ENCODE measurements at regions not wholly inside any gene's neighbourhood (a gene's known extent, or its start where the extent isn't known, plus 50 kb on each side); places are given as distances from the start of the nearest gene placed in this dataset.

DNA sequence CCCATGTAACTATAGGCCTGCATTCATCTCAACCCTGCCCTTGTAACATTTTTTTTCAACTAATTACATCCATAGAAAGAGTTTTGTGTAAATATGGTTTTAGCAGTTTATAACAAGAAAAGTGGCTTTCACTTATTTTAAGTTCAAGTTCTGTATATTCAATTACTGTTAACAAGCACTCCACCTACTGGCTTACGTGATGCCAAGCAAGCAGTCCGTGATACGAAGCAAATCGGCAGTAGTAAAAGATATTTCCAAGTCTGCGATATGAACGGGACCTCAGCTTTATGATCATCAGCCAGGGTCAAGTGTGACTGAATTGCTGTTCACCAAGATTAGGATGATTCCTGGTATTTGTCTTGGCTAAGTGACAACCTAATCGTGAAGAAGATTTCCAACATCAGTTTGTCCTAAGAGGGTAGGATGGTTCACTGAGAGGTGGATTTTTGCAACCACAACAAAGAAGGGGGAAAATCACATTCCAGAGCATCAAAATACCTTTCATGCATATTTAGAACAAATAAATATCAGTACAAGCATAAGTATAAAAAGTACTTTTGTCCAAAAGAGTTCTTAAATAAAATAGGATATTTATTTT, 456.2 kb downstream of the FOXG1 start:
- peak; percentile 95 for DNase-seq

DNA sequence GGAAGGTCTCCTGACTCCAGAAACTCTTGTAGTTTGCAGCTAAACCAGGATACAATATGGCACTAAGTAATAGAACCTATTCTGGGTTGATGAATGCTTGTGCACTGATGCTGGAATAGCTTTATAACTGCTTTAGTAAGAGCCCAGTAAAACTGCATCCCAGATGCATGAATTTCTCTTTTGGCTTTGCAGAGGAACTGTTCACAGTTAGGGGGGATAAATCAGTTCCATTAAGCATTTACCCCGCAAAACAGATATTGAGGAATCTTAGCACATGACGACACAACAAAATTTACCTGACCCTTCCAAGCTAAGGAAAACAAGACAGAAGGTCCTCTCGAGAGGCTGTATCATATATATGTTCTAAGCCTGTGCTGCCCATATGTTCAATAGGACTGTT, 457.4 kb downstream of the FOXG1 start:
- DNase-seq, result peak; percentile 91

DNA sequence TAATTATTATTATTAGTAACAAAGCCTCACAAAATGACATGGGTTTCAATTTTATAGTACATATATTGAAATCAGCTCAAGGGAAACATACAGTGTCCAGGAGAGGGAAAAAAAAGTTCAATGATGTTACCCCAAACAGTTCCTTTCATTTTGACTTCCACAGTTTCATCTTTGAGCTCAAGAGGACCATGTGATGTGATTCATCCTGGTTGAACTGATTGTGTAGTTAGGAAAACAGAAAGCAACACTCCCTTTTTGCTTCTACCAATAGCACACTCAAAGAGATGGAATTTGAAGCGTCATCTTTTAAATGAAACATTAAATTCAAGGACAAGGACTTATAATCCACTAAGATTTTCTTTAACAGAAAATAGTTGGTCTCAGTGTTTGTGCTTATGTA, 461.0 kb downstream of the FOXG1 start:
- peak; percentile 88 for DNase-seq

DNA sequence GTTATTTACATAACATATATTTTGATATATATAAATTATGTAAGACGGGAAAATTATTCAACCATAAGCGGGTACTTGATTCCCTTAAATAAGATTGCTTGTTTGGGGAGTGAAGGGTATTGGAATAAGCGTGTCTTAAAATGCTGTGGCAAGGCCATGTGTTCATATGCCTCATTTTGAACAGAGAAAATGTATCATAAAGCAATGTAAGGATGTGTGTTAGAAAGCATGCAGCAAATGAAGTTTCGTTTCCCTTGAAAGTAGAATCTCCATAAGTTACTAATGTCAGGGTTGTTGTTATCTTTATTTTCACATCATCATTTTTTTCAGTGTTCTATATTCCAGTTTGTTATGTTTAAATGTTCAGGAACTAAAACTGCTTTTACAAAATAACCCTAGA, 465.6 kb downstream of the FOXG1 start:
- DNase-seq, result peak; percentile 86

DNA sequence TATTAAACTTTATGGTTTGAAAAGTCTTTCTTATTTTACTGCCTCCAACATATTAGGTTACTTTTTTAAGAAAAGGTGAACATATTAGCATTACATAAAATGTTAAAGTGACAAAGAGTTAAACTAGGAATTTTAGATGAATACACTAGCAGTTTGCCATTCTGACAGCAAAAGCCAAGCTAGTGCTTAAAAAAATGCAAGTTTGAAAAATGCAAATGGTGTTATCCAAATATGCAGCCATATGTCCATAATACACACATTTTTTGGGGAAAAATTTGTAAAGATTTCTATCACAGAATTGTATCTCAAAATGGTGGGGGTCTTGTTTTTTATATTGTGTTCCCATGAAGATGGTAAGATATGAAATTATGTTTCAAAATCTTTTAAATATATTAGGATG, 466.1 kb downstream of the FOXG1 start:
- peak; percentile 83 for DNase-seq

DNA sequence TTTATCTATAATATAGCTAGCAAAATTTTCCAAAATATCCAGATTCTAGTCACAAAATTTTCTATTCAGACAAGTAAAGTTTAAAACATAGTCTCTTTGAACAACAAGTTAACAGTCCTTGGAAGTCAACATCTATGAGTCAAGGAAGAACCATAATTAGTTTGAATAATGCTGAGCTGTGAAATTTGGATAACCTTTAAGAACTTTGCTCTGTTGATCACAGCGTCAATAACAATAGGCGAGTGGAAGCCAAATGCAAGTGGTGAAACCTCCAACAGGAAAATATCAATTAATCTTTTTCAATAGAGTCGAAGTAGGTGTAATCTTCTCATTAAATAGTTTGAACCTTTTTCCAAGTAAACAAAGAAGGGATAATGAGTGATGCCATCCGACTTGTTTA, 466.6 kb downstream of the FOXG1 start:
- DNase-seq, result peak; percentile 87

DNA sequence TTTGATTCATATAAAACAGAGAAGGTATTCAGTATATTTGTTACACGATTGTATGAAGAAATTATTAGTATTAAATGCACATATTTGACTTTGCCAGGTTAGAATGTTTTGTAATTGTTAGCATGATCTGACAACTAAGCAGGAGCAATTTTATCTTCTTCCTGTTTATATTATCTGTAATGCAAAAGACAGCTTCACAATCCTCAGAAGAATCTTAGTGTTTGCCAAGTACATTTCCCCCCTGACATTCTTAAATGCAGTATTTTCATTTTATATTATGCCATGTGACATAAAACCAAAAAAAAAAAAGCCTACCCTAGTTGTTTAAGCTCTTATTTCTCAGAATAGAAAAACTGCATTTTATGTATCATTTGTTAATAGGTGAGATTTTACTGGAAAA, 469.4 kb downstream of the FOXG1 start:
- DNase-seq, result peak; percentile 54

DNA sequence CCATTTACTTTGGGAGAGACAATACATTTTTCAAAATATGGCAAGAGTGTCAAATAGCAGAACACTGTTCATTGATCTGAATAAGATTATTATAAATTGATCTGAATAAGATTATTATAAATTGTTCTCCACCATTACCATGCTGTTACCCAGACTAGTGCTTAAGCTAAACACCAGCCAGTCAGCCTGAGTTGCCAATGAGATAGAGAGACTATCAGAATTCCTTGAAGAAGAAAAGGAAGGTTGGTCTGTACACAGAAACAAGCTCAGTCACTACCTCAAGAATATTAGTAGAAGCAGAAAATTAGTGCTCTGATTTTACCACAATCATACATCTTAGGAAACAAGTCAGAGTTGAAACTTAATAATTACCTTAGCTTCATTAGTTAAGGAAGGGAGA, 469.8 kb downstream of the FOXG1 start:
- DNase-seq, result no peak

DNA sequence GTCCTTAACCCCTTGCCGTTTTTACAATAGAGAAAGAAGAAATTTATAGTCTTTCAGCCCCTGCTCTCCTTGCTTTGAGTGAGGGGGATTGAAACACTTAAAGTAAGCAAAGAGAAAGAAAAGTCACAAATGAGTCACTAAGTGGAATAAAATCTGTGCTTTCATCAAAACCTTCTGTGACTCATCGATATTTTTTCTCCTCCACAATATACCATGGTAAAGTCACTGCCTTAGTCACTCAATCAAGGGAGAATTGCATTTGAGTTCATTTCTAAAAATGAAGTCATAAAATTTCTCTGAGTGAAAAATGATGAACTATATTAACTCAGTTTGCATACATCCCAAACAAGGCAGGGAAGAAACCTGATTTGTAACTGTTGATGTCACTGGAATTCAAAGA, 470.3 kb downstream of the FOXG1 start:
- DNase-seq, result no peak

DNA sequence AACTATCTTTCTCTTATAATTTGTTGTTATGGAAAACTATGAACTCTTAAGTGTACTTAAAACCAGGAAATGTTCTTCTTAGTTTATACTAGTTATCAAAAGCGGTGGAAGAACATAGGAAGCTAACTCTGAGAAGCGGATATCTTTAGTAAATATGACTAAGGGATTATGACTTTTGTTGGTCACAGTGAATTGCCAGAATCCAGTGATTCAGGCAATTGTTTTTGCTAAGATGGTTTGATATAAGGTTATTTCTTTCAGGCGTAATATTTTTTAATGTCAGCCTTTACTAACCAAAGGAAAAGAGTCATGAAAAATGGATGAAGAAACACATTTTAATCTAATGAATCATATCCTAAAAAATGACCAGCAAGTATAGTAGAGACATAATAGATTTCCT, 473.5 kb downstream of the FOXG1 start:
- DNase-seq, result no peak

DNA sequence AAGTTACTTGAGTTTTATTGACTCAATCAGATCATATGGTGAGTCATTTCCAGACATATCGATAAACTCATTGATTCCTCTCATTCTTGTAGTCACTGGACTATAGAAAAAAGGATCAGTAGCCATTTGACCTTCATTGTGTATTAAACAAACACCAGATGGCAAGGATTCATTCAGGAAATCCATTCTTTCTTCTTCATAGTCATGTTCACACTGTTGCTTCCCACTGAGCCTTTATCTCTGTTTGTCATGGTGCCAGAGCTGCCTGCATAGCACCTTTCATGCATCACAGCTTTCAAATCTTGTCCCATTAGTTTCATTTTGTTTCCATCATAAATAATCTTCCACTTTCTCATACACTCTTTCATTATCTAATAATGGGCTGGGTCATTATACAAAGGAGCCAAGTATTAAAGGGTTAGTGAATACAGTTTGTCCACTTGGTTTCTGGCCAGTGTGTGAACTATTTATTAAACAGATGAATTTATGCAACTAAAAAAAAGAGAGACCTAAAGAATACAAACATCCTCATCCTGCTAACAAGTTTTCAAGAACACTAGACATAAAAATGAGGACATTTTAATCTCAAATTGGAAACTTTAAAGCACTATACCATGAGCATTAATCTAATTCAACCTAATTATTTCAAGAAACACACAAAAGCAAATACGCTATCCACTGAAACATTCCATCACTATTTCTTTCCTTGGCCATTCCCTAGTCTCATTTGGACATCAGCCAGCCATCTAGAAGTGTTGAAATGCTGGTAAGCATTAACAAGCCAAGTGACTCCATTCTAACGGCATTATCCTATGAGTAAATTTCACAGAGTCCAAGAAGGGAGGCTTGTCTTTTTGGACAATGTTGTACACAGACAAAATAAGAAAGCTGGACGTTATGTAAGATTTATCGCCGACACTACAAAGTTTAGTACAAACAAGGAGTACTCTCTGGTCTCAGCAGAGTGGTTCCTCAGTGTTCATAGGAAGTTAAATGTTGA, 476.5 kb downstream of the FOXG1 start:
- no peak for DNase-seq

DNA sequence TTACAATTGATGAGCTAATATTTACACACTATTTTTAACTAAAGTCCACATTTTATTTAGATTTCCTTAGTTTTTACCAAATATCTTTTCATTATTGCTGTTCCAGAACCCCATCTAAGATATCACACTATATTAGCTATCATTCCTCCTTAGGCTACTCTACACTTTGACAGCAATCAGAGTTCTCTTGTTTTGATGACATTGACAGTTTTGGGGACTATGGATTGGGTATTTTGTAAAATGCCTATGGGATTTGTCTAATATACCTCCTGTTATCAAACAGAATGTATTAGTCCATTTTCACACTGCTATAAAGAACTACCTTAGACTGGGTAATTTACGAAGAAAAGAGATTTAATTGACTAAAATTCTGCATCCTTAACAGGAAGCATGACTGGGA, 489.1 kb downstream of the FOXG1 start:
- no peak for DNase-seq

DNA sequence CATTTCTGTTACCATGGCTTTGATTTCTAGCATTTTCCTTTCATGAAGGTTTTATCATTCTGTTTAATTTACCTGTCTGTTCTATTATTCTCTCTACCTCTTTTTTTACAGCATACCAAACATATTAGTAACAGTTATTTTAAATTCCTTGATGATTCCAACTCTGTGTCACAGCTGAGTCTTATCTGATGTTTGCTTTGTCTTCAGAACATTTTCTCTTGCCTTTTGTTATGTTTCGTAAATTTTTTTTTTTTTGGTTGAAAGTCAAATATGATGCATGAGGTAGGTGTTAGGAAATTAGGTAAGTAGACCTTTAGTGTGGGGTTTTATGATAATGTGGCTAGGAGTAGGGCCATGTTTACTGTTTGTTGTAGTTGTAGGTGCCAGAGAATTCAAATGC, 496.4 kb downstream of the FOXG1 start:
- no peak for DNase-seq

DNA sequence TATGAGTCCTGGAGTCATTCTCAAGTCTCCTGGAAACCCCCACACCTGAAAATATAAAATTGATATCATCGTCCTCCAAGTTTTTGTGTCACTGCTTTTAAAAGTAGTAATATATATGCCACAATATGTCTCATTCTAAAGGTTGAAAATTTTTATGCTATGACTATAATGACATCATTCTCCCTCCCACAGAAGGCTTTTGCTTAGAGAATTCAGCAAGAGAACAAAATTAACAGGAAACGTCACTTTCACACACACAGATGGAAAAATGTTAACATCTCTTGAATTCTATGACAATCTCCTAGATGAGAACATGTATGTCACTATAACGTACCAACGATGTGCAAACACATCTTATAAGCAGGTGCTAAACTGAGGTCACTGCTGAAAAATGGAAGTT, 498.3 kb downstream of the FOXG1 start:
- no peak for DNase-seq

DNA sequence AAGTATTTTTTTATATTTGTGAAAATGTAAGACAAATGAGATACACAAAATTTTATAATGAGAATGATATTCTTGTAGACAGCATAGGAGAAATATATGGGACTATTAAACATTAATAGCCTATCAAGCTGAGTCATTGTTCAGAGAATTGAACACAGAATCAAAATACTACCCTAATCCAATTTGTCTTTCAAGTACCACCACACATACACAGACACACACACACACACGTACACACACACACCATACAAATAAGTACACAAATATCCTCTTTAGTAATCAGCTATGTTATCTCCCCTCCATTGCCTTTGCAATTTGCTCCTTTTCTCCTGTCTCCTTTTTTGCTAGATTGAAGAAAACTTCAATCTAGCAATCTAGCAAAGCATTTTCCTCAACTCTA, 499.3 kb downstream of the FOXG1 start:
- no peak for DNase-seq

DNA sequence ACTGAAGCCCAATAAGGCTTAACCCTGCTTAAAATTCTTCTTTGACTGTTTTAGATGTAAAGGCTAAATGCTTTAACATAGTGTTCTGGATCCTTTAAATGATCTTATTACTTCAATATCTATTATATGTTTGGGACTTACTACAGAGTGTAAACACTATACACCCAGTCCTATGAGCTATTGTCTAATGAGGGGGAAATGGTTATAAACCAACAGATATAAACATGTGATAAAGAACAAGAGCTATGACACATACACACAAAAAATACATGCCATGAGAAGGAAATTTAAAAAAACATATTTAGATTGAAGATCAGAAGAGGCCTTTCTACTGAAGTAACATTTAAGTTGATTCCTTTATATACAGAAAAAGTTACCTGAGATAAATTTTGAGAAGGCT, 505.1 kb downstream of the FOXG1 start:
- DNase-seq, result peak; percentile 17

DNA sequence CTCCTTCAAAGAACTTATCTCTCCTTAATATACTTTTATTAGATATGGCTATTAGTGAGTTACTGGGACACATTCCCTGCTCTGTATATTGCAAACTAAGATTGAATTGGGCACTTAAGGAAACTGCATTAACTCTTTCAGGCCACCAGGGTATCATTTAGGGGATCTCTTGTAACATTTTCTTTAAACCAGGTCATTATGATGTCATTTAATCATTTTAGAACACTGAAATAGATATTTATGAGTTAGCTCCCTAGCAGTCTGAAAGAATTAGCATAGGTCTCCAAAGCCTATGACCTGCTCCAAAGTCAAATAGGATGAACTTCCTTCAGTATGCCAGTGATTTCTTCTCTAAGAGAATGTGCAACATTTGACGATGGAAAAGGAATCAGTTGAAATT, 506.9 kb downstream of the FOXG1 start:
- DNase-seq, result peak; percentile 59

DNA sequence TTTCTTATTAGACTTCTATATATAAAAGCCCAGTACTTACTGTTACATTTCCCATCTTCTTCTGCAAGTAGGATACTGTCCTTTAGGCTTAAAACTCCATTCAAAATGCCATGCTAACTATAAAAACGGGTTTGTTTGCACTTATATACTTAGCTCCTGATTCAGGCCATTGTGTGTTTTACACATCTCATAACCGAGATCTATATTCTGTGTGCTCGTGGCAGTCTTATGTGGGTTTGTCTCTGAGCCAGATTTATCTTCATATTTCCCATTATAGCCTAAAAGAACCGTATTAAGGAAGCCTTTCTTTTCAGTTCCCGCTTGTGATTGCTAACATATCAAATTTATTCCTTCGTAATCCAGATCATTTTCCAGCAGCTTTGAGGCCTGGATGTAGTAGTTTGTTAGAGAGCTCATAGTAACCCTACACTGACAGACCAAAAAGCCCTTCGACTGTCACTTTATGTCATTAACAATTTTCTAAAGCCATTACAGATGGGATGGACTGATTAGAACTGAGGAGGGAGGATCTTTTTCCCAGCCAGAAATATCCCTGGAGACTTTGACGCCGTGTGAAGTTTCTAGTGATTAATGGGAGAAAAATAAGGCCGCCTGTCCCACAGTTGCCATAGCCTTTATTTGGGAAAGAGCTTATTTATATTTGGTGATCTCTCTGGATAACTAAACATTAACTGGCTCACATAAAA, 508.5 kb downstream of the FOXG1 start:
- peak; percentile 89 for DNase-seq

DNA sequence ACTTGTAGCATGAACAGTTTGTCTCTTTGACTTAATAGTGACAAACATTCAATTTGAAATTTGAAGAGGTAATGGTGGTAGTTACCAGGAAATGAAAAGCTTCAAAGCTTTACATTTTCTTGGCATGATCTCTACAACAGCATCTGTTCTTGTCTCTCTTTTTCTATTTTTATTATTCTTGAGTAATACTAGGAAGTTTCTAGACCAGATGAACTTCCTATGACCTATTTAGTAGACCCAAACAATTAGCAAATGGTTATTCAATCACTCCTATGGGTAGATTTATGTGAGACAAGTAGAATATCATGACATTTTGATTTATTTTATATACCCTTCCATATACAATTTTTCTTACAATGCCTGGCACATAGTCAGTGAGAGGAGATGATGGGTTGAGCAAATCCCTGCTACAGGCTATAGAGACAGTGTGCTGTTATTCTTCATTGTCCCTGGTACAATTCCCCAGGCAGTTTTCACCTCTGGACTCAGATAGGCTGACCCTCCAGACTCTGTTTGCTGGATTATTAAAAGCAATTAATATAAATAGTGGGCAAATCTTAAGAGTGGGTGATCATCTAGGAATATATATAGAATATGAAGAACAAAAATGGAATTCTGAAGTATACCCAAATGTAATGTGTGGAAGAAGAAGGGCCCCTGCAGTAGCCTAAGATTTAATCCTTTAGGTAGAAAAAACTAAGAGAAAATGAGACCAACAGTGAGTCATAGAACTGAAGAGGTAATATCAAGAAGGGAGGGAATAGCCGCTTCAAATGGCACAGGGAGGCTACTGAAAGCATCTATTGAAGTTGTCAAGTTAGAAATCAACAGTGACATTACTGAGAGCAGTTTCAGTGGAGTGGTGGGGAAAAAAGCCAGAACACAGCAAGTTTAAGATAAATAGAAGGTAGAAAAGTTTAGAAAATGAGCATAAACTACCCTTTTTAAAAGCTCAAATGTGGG, 512.0 kb downstream of the FOXG1 start:
- DNase-seq, result no peak

DNA sequence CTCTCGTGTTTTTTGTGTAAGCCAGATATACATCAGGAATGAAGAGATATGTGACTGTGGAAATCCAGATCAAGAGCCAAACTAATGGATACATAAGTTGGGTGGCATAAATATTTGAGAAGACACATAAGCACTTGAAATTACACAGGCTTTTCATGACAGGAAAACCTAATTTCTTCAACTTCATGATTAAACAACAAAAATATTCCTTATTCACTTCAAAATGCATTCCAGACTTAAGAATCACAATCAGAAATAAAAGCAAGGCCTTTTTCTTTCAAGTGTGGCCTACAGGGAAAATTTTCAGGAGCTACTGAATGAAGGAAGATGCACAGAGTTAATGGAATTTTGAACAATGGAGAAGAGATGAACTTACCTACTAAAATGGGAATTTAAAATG, 515.6 kb downstream of the FOXG1 start:
- DNase-seq, result no peak

DNA sequence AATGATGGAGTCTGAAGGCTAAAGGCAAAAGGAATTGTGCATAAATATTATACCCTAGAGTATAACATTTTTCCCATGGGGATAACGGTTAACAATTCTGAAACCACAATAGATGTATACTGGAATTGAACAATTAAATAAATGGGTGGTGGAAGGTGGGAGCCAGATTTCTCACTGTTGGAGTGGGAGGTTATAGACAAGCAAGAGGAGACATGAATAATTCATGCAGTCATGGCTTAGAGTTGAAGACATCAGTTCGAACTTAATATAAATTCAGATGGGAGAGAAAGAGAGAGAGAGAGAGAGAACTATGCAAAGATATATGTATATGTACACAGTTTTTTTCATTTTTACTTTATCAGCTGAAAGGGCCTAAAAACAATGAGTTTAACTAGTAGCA, 523.9 kb downstream of the FOXG1 start:
- no peak for DNase-seq

DNA sequence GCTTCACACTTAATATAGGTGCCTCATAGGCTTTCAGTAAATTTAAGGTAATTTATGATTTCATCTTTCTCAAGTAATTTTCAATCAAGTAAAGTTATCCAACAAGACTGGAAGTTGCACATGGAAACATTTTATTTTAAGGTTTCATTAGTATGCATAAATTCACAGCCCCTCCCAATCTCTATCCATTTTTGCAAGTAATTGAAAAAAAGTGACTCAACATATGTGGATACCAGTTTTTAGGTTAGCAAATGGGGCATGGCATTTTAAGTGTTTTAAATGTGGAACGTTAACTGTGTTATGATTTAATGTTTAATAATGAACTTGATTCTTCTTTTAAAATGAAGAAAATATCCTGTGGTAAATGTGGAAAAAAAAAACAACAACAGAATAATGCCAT, 532.8 kb downstream of the FOXG1 start:
- DNase-seq, result no peak

DNA sequence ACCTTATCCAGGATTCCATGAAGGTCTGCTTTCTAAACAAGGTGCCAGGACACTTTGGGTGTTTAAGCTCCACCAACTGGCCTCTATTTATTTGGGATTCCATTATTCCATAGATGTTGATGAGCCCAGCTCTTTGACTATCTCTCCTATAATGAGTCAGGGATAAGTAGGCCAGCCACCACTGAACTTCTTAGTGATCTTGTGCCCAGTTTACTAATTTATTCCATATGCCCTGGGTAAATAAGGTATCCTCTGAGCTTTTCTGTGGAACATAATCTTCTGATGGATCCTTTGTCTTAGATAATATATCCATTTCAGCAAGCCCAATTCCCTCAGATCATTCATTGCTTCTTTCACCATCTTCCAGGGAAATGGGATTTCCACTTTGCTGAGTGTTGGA, 535.0 kb downstream of the FOXG1 start:
- no peak for DNase-seq

Measured in NCI-H1694 treated with DMSO at 0.1 percent for 48 hours (cell line).